ENCODE measurements at regions not wholly inside any gene's neighbourhood (a gene's known extent, or its start where the extent isn't known, plus 50 kb on each side); places are given as distances from the start of the nearest gene placed in this dataset.

- H3K4me3 ChIP-seq (ENCODE audit: low read length), result no peak overlapping the region
- intact Hi-C loops (cut with micrococcal nuclease), result no loop called here
- no peaks in the 10 kb centered on the region for H3K4me1 Mint-ChIP-seq
- peaks cover 9 to 17% of the 10 kb centered on the region in 2 donors for H3K27me3 Mint-ChIP-seq (ENCODE audit: low read depth in 2 of 2)
- ATAC-seq, result no peak
- H3K36me3 Mint-ChIP-seq, result no peaks in the 10 kb centered on the region
- no peaks in the 10 kb centered on the region for H3K27me3 ChIP-seq (ENCODE audit: control insufficient read depth, insufficient read depth, low read length)
- H3K27ac ChIP-seq (ENCODE audit: low read length), result no peak overlapping the region
- H3K4me3 Mint-ChIP-seq, result no peak overlapping the region
- WGBS (ENCODE audit: insufficient coverage), result 81% methylated on average over 2 of the region's 2 CpGs
- TF ChIP-seq, protein P1, sequence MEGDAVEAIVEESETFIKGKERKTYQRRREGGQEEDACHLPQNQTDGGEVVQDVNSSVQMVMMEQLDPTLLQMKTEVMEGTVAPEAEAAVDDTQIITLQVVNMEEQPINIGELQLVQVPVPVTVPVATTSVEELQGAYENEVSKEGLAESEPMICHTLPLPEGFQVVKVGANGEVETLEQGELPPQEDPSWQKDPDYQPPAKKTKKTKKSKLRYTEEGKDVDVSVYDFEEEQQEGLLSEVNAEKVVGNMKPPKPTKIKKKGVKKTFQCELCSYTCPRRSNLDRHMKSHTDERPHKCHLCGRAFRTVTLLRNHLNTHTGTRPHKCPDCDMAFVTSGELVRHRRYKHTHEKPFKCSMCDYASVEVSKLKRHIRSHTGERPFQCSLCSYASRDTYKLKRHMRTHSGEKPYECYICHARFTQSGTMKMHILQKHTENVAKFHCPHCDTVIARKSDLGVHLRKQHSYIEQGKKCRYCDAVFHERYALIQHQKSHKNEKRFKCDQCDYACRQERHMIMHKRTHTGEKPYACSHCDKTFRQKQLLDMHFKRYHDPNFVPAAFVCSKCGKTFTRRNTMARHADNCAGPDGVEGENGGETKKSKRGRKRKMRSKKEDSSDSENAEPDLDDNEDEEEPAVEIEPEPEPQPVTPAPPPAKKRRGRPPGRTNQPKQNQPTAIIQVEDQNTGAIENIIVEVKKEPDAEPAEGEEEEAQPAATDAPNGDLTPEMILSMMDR (IDR thresholded peaks at IDR 0.05), result no peak
- no peaks in the 10 kb centered on the region for H3K9me3 ChIP-seq (ENCODE audit: control insufficient read depth, insufficient read depth, low read length)
- DNase-seq, result no peak
- no peak overlapping the region for H3K27ac Mint-ChIP-seq
- no peaks in the 10 kb centered on the region for H3K9me3 Mint-ChIP-seq
- H3K4me1 ChIP-seq (ENCODE audit: control insufficient read depth, insufficient read depth, low read length), result no peaks in the 10 kb centered on the region
- no peaks in the 10 kb centered on the region for H3K36me3 ChIP-seq (ENCODE audit: control insufficient read depth, insufficient read depth, low read length)
Observed at GRCh38 chr15:88976656-88977055, 63.5 kb upstream of the MFGE8 start.

- intact Hi-C loops (cut with micrococcal nuclease), result no loop called here
- Mint-ChIP-seq H3K36me3 (no peaks in the 10 kb centered on the region), H3K4me1 (no peaks in the 10 kb centered on the region)
Observed at GRCh38 chr15:88979674-88980073, 66.5 kb upstream of the MFGE8 start.

DNA sequence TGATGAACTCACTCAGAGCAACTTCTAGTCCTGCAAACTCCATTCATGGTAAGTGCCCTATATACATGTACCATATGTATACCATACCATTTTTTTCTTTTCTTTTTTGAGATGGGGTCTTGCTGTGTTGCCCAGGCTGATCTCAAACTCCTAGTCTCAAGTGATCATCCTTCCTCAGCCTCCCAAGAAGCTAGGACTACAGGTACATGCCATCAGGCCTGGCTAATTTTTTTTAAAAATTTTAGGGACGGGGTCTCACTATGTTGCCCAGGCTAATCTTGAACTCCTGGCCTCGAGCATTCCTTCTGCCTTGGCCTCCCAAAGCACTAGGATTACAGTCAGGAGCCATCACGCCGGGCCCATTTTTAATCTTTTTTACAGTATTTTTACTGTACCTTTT is 67.3 kb upstream of the MFGE8 start:
- Mint-ChIP-seq H3K9me3 (no peaks in the 10 kb centered on the region), H3K27me3 (ENCODE audit: low read depth in 2 of 2) (peaks cover 0 to 12% of the 10 kb centered on the region in 2 donors), H3K4me3 (no peak overlapping the region), H3K4me1 (no peaks in the 10 kb centered on the region), H3K27ac (no peak overlapping the region), H3K36me3 (no peaks in the 10 kb centered on the region)
- H3K9me3 ChIP-seq (ENCODE audit: control insufficient read depth, insufficient read depth, low read length), result no peaks in the 10 kb centered on the region
- peaks cover 6% of the 10 kb centered on the region for H3K4me1 ChIP-seq (ENCODE audit: control insufficient read depth, insufficient read depth, low read length)
- TF ChIP-seq, protein P1 (IDR thresholded peaks at IDR 0.05), result no peak
- intact Hi-C loops (cut with micrococcal nuclease), result no loop called here
- no peaks in the 10 kb centered on the region for H3K36me3 ChIP-seq (ENCODE audit: control insufficient read depth, insufficient read depth, low read length)
- ATAC-seq (no peak), DNase-seq (no peak)
- H3K27me3 ChIP-seq (ENCODE audit: control insufficient read depth, insufficient read depth, low read length), result no peaks in the 10 kb centered on the region
- H3K4me3 ChIP-seq (ENCODE audit: low read length), result no peak overlapping the region
- no peak overlapping the region for H3K27ac ChIP-seq (ENCODE audit: low read length)
- 74% methylated on average over 4 of the region's 4 CpGs for WGBS (ENCODE audit: insufficient coverage)

More at GRCh38 chr15:88979674-88980073, 66.5 kb upstream of the MFGE8 start:
- Mint-ChIP-seq H3K27me3 (ENCODE audit: low read depth in 2 of 2) (peaks cover 4 to 12% of the 10 kb centered on the region in 2 donors), H3K4me3 (no peak overlapping the region), H3K9me3 (no peaks in the 10 kb centered on the region), H3K27ac (no peak overlapping the region)
- Histone ChIP-seq H3K27me3 (ENCODE audit: control insufficient read depth, insufficient read depth, low read length) (no peaks in the 10 kb centered on the region), H3K27ac (ENCODE audit: low read length) (no peak overlapping the region), H3K9me3 (ENCODE audit: control insufficient read depth, insufficient read depth, low read length) (no peaks in the 10 kb centered on the region), H3K4me3 (ENCODE audit: low read length) (no peak overlapping the region), H3K4me1 (ENCODE audit: control insufficient read depth, insufficient read depth, low read length) (peaks cover 6% of the 10 kb centered on the region), H3K36me3 (ENCODE audit: control insufficient read depth, insufficient read depth, low read length) (no peaks in the 10 kb centered on the region)
- 74% methylated on average over 8 of the region's 8 CpGs for WGBS (ENCODE audit: insufficient coverage)
- no peak for ATAC-seq
- no peak for DNase-seq
- TF ChIP-seq, protein P1 (IDR thresholded peaks at IDR 0.05), result no peak

Data from natural killer cell (primary cell).